DOHH2 (cell line): ENCODE measurements at regions not wholly inside any gene's neighbourhood (a gene's known extent, or its start where the extent isn't known, plus 50 kb on each side); places are given as distances from the start of the nearest gene placed in this dataset.

Source experiments
- H3F3A ChIP-seq: fragments of 200-600 bp; sonication (generic), shearing (Covaris generic); 2 replicates; pipeline ENCODE4 v1.6.0; 2016; ENCODE audit warnings: antibody characterized with exemption, mild to moderate bottlenecking; ENCODE audit not compliant: control insufficient read depth, insufficient read depth
- H3K27ac ChIP-seq: fragments of 200-600 bp; sonication (generic); 2 replicates; pipeline ENCODE4 v1.5.1; 2014; ENCODE audit warnings: low read depth, mild to moderate bottlenecking, low read length, moderate library complexity
- H3K27me3 ChIP-seq: fragments of 200-600 bp; sonication (generic); 2 replicates; pipeline ENCODE4 v1.6.1; 2014; ENCODE audit warnings: mild to moderate bottlenecking, low read length, mixed read lengths; ENCODE audit not compliant: control insufficient read depth
- H3K36me3 ChIP-seq: fragments of 200-600 bp; sonication (generic); 2 replicates; pipeline ENCODE4 v1.6.1; 2014; ENCODE audit warnings: mild to moderate bottlenecking, low read length, moderate library complexity, mixed read lengths; ENCODE audit not compliant: control insufficient read depth
- H3K4me1 ChIP-seq: fragments of 200-600 bp; sonication (generic); 2 replicates; pipeline ENCODE4 v1.6.1; 2014; ENCODE audit warnings: mild to moderate bottlenecking, low read length, mixed read lengths; ENCODE audit not compliant: control insufficient read depth
- H3K4me2 ChIP-seq: fragments of 200-600 bp; sonication (generic); 2 replicates; pipeline ENCODE4 v1.6.0; 2014; ENCODE audit warnings: mild to moderate bottlenecking, low read length, moderate library complexity
- H3K4me3 ChIP-seq: fragments of 200-600 bp; sonication (generic); 2 replicates; pipeline ENCODE4 v1.5.1; 2014; ENCODE audit warnings: mild to moderate bottlenecking, low read length, mixed read lengths
- H3K79me2 ChIP-seq: fragments of 200-600 bp; sonication (generic); 2 replicates; pipeline ENCODE4 v1.6.1; 2014; ENCODE audit warnings: mild to moderate bottlenecking, low read length, mixed read lengths; ENCODE audit not compliant: control insufficient read depth
- H3K9me2 ChIP-seq: fragments of 200-600 bp; sonication (generic); replicated peaks from 2 replicates; pipeline ENCODE4 v1.6.1; 2014; ENCODE audit warnings: mild to moderate bottlenecking, low read length, mixed read lengths; ENCODE audit not compliant: control insufficient read depth
- H3K9me3 ChIP-seq: fragments of 200-600 bp; sonication (generic); 2 replicates; pipeline ENCODE4 v1.6.1; 2014; ENCODE audit warnings: antibody characterized with exemption, low read length, mixed read lengths; ENCODE audit not compliant: control insufficient read depth, insufficient read depth
- H4K20me1 ChIP-seq: fragments of 200-600 bp; sonication (generic); 2 replicates; pipeline ENCODE4 v1.6.0; 2014; ENCODE audit warnings: low read depth, mild to moderate bottlenecking, antibody characterized with exemption, low read length, moderate library complexity; ENCODE audit not compliant: control insufficient read depth, insufficient read depth
- EZH2phosphoT487 ChIP-seq: fragments of 200-600 bp; sonication (generic); IDR thresholded peaks from 2 replicates; pipeline ENCODE4 v1.6.1; 2017; ENCODE audit warnings: borderline replicate concordance, mild to moderate bottlenecking, antibody characterized with exemption, low read length, moderate library complexity, mixed read lengths
- TF ChIP-seq, protein P1 (sequence below): fragments of 200-600 bp; sonication (generic); IDR thresholded peaks from one replicate; pipeline ENCODE4 v1.5.1; 2014; ENCODE audit warnings: antibody characterized with exemption, mild to moderate bottlenecking, low read depth, low read length; ENCODE audit not compliant: poor library complexity, severe bottlenecking

- H4K20me1 ChIP-seq = no peaks in the 10 kb centered on the region
- no peaks in the 10 kb centered on the region for H3K4me1 ChIP-seq
- no peaks in the 10 kb centered on the region for H3K36me3 ChIP-seq
- no peaks in the 10 kb centered on the region for H3F3A ChIP-seq
- H3K4me2 ChIP-seq = no peak overlapping the region
- H3K9me2 ChIP-seq = no peaks in the 10 kb centered on the region
- H3K9me3 ChIP-seq = no peaks in the 10 kb centered on the region
- peaks cover 14% of the 10 kb centered on the region for H3K27me3 ChIP-seq
- TF ChIP-seq, protein P1, sequence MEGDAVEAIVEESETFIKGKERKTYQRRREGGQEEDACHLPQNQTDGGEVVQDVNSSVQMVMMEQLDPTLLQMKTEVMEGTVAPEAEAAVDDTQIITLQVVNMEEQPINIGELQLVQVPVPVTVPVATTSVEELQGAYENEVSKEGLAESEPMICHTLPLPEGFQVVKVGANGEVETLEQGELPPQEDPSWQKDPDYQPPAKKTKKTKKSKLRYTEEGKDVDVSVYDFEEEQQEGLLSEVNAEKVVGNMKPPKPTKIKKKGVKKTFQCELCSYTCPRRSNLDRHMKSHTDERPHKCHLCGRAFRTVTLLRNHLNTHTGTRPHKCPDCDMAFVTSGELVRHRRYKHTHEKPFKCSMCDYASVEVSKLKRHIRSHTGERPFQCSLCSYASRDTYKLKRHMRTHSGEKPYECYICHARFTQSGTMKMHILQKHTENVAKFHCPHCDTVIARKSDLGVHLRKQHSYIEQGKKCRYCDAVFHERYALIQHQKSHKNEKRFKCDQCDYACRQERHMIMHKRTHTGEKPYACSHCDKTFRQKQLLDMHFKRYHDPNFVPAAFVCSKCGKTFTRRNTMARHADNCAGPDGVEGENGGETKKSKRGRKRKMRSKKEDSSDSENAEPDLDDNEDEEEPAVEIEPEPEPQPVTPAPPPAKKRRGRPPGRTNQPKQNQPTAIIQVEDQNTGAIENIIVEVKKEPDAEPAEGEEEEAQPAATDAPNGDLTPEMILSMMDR = no peak
- no peak for TF ChIP-seq EZH2phosphoT487
- H3K27ac ChIP-seq = no peak overlapping the region
- no peaks in the 10 kb centered on the region for H3K79me2 ChIP-seq
- H3K4me3 ChIP-seq = no peak overlapping the region
Observed at GRCh38 chr5:158115468-158115867, 256.5 kb upstream of the CLINT1 start.

- TF ChIP-seq EZH2phosphoT487 = no peak
- TF ChIP-seq, protein P1 = no peak
- Histone ChIP-seq H3K9me2 (no peaks in the 10 kb centered on the region), H4K20me1 (no peaks in the 10 kb centered on the region)
Observed at GRCh38 chr5:158108177-158108576, 249.2 kb upstream of the CLINT1 start.

DNA sequence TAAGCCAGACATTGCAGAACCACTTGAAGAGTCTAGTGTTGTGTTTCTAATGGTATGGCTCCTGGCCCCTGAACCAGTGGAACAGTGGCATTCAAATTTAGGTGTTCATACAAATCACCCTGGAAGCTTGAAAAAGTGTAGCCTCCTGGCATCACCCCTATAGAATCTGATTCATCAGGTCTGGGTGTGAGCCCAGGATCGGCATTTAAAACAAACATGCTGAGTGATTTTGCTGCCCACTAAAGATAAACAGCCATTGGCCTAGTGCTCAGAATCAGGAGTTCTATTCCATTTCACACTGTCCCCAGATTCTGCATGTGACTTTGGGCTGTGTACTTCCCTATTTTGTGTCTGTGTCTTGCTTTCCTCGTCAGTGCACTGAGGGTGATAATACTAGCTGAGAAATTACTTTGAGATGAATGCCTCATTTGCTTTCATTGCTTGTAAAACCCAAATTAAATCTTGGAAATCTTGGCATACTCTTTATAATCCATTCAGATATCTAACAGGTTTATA, 241.5 kb upstream of the CLINT1 start:
- no peak overlapping the region for H3K27ac ChIP-seq
- no peaks in the 10 kb centered on the region for H3K36me3 ChIP-seq
- no peak overlapping the region for H3K4me2 ChIP-seq
- 0 out of 2 replicates have a peak, but pooled peaks cover 3% of the 10 kb centered on the region for H3K9me3 ChIP-seq
- no peaks in the 10 kb centered on the region for H3K9me2 ChIP-seq
- no peaks in the 10 kb centered on the region for H3K79me2 ChIP-seq
- TF ChIP-seq EZH2phosphoT487 = no peak
- TF ChIP-seq, protein P1 = no peak
- no peak overlapping the region for H3K4me3 ChIP-seq
- H3K4me1 ChIP-seq = no peaks in the 10 kb centered on the region
- no peaks in the 10 kb centered on the region for H3K27me3 ChIP-seq
- no peaks in the 10 kb centered on the region for H4K20me1 ChIP-seq
- H3F3A ChIP-seq = no peaks in the 10 kb centered on the region

More at GRCh38 chr5:158108177-158108576, 249.2 kb upstream of the CLINT1 start:
- Histone ChIP-seq H3K4me1 (no peaks in the 10 kb centered on the region), H3K4me2 (no peak overlapping the region), H3K79me2 (no peaks in the 10 kb centered on the region), H3F3A (no peaks in the 10 kb centered on the region), H3K9me3 (no peaks in the 10 kb centered on the region), H3K4me3 (no peak overlapping the region), H3K27ac (no peak overlapping the region), H3K36me3 (no peaks in the 10 kb centered on the region), H3K27me3 (no peaks in the 10 kb centered on the region)
